ENCODE measurements at regions not wholly inside any gene's neighbourhood (a gene's known extent, or its start where the extent isn't known, plus 50 kb on each side); places are given as distances from the start of the nearest gene placed in this dataset.

GRCh38 chr13:49855930-49856329, 63.4 kb upstream of the KPNA3 start:
- no peak for TF ChIP-seq CTCF (IDR thresholded peaks at IDR 0.05)
- no peak for TF ChIP-seq POLR2AphosphoS5 (IDR thresholded peaks at IDR 0.05; ENCODE audit: low read depth, low read length)
- no peak for TF ChIP-seq SIN3A (IDR thresholded peaks at IDR 0.05; ENCODE audit: borderline replicate concordance, insufficient read depth, low read depth, low read length)
